MM.1S (cell line): ENCODE measurements at regions not wholly inside any gene's neighbourhood (a gene's known extent, or its start where the extent isn't known, plus 50 kb on each side); places are given as distances from the start of the nearest gene placed in this dataset.

ENCODE experiments used
- CTCF ChIP-seq: fragments of 300-600 bp; sonication (generic); IDR thresholded peaks from 2 replicates; pipeline ENCODE4 v1.5.1; 2016; ENCODE audit warnings: antibody characterized with exemption, low read length, mixed read lengths
- EZH2 ChIP-seq: fragments of 300-600 bp; sonication (generic); optimal IDR thresholded peaks from 2 replicates; pipeline ENCODE3; 2017; ENCODE audit warnings: low read depth, mild to moderate bottlenecking, antibody characterized with exemption, low read length, mixed read lengths

DNA sequence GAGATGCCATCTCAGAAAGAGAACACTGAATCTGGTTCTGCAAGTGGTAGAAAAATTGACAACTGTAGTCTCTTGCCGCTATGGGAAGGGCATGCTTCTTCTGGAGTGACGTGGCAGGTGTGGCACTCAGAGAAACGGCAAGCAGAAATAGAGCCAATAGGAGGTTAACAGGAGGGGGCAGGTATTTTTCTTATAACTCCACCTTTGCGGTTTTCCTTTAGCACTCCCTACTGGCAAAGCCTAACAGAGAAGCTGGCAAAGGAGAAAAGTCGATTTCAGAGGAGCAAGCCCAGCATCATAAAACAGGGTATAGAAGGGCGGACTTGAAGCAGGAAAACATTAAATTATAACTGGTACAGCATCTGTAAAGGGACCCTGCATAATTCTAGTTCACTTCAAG lies 1382.2 kb downstream of the PCDH18 start:
- TF ChIP-seq EZH2: no peak
- TF ChIP-seq CTCF: no peak
